B cell (primary cell): ENCODE measurements at regions not wholly inside any gene's neighbourhood (a gene's known extent, or its start where the extent isn't known, plus 50 kb on each side); places are given as distances from the start of the nearest gene placed in this dataset.

Experiments
- EZH2 ChIP-seq: IDR thresholded peaks from 2 replicates; pipeline ENCODE4 v1.6.1; 2012; ENCODE audit warnings: borderline replicate concordance, low read depth, mild to moderate bottlenecking, moderate library complexity, low read length; ENCODE audit not compliant: insufficient read depth, poor library complexity, severe bottlenecking
- TF ChIP-seq, protein P1 (sequence below): fragments of 200-600 bp; IDR thresholded peaks from one replicate; pipeline ENCODE4 v1.8.0; 2022; ENCODE audit warnings: antibody characterized with exemption, mild to moderate bottlenecking

DNA sequence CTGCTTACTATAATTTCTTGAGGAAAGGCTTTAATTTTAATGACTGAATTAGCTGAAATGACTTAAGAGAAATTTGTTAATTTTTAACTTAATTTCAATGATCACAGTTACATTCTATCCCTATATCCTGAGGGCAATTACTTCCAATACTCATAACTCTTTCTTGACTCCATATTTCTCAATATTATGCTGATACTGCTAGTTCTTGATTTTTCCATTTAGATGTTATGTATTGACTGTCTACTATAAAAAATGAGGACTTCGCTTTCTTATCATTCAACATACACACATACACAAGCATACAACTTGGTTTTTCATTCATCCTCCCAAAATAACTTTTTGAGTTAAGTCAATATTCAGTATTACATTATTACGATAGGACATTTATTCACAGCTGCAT is 176.2 kb downstream of the PHLDA1 start:
- TF ChIP-seq, protein P1, sequence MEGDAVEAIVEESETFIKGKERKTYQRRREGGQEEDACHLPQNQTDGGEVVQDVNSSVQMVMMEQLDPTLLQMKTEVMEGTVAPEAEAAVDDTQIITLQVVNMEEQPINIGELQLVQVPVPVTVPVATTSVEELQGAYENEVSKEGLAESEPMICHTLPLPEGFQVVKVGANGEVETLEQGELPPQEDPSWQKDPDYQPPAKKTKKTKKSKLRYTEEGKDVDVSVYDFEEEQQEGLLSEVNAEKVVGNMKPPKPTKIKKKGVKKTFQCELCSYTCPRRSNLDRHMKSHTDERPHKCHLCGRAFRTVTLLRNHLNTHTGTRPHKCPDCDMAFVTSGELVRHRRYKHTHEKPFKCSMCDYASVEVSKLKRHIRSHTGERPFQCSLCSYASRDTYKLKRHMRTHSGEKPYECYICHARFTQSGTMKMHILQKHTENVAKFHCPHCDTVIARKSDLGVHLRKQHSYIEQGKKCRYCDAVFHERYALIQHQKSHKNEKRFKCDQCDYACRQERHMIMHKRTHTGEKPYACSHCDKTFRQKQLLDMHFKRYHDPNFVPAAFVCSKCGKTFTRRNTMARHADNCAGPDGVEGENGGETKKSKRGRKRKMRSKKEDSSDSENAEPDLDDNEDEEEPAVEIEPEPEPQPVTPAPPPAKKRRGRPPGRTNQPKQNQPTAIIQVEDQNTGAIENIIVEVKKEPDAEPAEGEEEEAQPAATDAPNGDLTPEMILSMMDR: no peak
- no peak for TF ChIP-seq EZH2
